Activated naive CD8-positive, alpha-beta T cell treated with anti-CD3 and anti-CD28 coated beads, Interleukin-2, amount 50 U/mL, for 16 hours (primary cell): ENCODE measurements at regions not wholly inside any gene's neighbourhood (a gene's known extent, or its start where the extent isn't known, plus 50 kb on each side); places are given as distances from the start of the nearest gene placed in this dataset.
"Not testable (repeated sequence)": the region's sequence is repeated elsewhere in the genome, so short reads cannot be mapped to it uniquely, and the experiment has no call there.

Experiments
- DNase-seq: peaks from one replicate; pipeline ENCODE4 v3.0.0-alpha.2; 2020; ENCODE audit warnings: low read depth, low spot score

DNA sequence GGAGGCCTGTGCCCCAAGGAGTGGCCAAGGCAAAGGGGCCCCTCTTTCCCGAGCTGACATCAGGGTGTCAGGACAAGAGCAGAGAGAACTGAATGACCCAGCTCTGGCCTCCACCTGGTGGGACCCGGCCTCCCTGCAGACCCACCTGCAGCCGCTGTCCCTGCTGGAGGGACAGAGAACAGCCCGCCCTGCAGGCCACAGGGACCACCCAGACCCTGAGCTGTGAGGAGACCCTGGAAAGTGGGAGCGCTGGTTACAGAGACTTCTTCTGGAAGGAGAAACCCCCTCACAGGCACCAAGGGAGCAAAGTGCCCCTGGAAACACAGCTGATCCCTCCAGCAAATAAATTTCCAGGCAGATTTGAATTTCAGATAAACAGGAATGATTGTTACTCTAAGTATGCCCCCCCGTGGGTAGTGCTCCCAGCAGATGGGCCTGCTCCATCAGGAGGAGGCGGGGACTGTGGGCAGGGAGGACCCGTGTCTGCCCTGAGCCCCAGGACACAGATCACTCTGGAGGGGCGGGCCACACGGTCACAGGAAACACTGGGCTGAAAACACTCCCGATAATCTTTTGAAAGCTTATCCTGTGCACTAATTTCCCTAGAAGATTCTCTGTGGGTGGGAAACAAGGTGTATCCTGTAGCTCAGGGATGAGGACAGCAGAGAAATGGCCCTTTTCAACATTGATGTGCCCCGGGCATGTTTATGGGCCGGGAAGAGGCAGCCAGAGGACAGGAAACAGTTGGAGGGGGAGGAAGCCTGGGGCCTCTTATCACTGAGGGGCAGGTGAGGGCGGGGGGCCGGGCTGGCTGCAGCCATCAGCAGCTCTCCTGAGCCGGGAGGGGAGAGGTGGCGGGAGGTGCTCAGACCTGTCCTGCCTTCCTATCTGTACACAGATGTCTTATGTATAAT lies 276.0 kb downstream of the ADGRD1 start:
- no peak for DNase-seq

- no peak for DNase-seq
Observed at GRCh38 chr12:131230340-131231031, 276.8 kb downstream of the ADGRD1 start.

DNA sequence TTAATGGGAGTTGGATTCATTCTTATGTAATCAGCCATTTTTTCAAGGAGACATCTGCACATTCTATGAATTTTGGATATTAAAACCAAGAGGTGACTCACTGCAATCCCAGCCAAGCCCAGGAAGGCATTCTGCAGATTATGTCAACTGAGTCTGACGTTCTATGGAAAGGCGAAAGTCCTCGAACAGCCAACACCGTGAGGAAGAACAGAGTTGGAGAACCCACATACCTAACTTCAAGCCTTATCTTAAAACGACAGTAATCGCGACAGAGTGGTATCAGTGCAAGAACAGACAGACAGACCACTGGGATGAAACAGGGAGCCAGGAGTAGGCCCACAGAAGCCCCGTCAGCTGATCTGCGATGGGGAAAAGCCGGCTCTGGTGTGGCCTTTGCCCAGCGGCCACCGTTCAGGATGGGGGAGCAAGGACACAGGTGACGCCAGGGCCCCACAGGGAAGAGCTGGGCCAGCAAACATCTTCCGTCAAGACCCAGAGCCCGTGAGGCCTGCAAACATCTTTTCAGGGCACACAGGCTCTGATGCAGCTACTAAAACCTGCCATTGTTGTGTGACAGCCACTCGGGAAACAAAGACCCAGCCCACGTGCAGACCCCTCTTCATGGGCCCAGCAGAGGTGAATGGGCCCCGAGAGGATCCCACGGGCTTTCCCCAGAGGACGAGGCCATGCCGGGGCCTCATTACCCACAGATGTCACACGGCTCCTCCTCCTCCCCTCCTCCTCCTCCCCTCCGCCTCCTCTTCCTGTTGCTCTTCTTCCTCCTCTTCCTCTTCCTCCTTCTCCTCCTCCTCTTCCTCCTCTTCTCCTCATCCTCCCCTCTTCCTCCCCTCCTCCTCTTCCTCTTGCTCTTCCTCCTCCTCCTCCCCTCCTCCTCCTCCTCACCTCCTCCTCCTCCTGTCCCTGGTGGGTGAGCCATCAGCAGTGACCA lies 277.6 kb downstream of the ADGRD1 start:
- DNase-seq, result no peak

- no peak for DNase-seq
Observed at GRCh38 chr12:131232036-131232435, 278.3 kb downstream of the ADGRD1 start.

- not testable (repeated sequence) for DNase-seq
Observed at GRCh38 chr12:131232872-131233271, 279.2 kb downstream of the ADGRD1 start.

GRCh38 chr12:131233850-131234789 lies 280.4 kb downstream of the ADGRD1 start:
- DNase-seq, result not testable (repeated sequence)

GRCh38 chr12:131234841-131235271 lies 281.1 kb downstream of the ADGRD1 start:
- DNase-seq, result not testable (repeated sequence)

GRCh38 chr12:131235871-131236271 lies 282.2 kb downstream of the ADGRD1 start:
- DNase-seq, result no peak

DNA sequence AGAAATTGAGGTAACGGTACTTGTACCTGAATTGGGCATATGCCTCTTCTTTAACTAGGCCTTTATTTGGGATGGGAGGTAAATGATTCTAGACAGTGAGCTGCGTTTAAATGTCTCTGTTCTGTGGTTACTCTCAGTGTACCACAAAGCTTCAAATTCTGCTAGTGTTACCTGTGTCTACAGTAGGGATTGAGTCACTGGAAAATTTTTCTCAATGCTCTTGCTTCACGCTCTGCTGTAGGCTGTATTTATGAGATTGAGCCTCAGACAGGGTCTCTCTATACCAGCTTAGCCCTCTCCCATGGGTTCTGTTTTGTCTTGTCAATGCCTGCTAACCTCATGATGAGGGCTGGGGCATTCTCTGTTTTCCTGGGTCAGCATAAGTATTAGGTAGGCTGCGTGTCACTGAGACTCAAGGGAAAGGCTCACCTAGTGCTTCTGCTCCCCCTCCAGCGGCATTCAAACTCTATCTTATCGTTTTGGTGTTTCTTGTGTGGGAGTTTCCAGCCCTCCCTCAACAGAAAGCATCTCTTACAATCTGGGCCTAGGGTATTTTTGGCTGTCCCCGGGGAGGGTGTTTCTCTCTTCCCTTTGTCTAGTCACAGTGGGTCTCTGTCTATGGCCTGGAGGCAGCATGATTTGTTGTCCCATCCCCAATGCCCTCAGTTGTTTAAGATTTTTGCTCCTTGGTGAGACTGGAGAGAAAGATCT lies 285.8 kb downstream of the ADGRD1 start:
- no peak for DNase-seq

- DNase-seq, result no peak
Observed at GRCh38 chr12:131241517-131241916, 287.8 kb downstream of the ADGRD1 start.

GRCh38 chr12:131242741-131243496 lies 289.2 kb downstream of the ADGRD1 start:
- no peak for DNase-seq

DNA sequence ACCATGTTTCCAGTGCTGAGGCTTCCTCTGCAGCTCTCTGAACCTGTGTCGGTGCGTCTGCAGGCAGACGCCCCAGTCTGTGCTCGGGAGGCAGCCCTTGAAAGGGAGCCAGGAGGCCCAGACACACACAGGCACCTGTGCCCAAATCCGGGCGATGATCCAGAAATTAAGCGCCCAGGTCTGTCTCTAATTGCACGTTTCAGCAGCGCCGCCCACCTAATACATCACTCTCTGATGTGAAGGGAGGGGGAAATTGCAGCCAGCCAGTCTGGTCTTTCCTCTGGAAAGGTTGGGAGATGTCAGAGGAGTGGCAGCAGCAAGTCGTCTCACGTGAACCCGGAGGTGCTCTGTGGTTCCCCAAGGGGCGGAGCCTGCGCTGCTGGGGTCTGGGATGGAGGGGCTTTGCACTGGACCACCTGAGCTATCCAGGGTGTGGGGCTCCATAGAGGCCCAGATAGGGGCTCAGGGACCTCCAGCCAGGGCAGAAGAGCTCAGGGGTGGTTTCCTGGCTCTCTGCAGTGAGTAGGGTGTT lies 290.5 kb downstream of the ADGRD1 start:
- DNase-seq, result not testable (repeated sequence)

GRCh38 chr12:131245161-131245560 lies 291.5 kb downstream of the ADGRD1 start:
- not testable (repeated sequence) for DNase-seq

DNA sequence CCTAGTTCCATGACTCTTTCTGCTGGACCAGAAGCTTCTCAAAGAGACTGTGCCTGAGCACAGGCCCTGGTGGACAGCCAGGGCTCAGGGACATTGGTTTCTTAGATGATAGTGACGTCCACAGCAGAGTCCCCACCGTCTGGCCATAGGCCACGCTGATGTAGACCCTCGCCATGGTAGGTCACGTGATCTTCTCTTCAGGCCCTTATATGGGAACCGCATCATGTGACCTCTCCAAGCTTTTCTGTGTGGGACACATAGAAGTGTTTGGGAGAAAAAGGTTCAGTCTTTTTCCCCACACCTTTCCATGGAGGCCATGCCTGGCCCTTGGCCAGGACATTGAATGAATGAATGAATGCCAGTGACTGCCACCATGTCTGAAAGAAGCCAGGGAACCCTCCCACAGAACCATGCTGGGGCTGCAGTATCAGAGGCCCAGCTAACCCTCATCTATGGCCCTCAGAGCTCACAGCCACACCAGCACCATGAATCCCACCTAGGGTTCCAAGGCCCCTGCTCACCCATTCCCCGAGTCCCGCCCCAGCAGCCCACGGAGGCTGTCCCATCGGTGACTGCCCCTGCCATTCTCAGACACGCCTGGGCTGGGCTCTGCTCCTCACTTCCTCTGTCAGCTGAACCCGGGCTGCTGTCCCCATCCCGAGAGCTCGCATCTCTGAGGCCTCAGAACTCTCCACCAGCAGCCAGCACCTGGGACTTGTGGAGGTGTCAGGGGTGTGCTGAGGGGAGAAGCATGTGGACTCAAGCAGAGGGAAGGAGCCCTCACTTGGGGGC lies 292.1 kb downstream of the ADGRD1 start:
- DNase-seq, result no peak

GRCh38 chr12:131247026-131247725 lies 293.5 kb downstream of the ADGRD1 start:
- DNase-seq, result not testable (repeated sequence)

GRCh38 chr12:131247875-131248274 lies 294.2 kb downstream of the ADGRD1 start:
- DNase-seq, result not testable (repeated sequence)
